Dendritic cell treated with granulocyte-macrophage colony-stimulating factor and Interleukin-4, amounts not matched to agents 40 ng/mL and 50 ng/mL, for 4 days (primary cell): ENCODE measurements at regions not wholly inside any gene's neighbourhood (a gene's known extent, or its start where the extent isn't known, plus 50 kb on each side); places are given as distances from the start of the nearest gene placed in this dataset.

Experiments used
- H3K27ac Mint-ChIP-seq: one replicate; pipeline ENCODE4 v1.8.0; 2022; ENCODE audit warnings: mild to moderate bottlenecking, mixed read lengths
- H3K27me3 Mint-ChIP-seq: one replicate; pipeline ENCODE4 v1.8.0; 2022; ENCODE audit warnings: mild to moderate bottlenecking, mixed read lengths
- H3K36me3 Mint-ChIP-seq: one replicate; pipeline ENCODE4 v1.8.0; 2022; ENCODE audit warnings: low read depth, mixed read lengths
- H3K4me1 Mint-ChIP-seq: one replicate; pipeline ENCODE4 v1.8.0; 2022; ENCODE audit warnings: low read depth, mixed read lengths
- H3K4me3 Mint-ChIP-seq: one replicate; pipeline ENCODE4 v1.8.0; 2022; ENCODE audit warnings: mild to moderate bottlenecking, moderate library complexity, mixed read lengths
- H3K9me3 Mint-ChIP-seq: one replicate; pipeline ENCODE4 v1.8.0; 2022; ENCODE audit warnings: mixed read lengths
- intact Hi-C: fragments of 100-400 bp; cut with micrococcal nuclease; formaldehyde crosslinking; loops from one replicate; pipeline ENCODE4 v1.15.0; 2022

GRCh38 chr6:104305206-104305605 is 554.5 kb downstream of the HACE1 start:
- Mint-ChIP-seq H3K4me1 (peaks cover 5% of the 10 kb centered on the region), H3K27ac (no peak overlapping the region), H3K9me3 (no peaks in the 10 kb centered on the region), H3K27me3 (no peaks in the 10 kb centered on the region), H3K4me3 (no peak overlapping the region), H3K36me3 (no peaks in the 10 kb centered on the region)
- intact Hi-C loops, result no loop called here

GRCh38 chr6:104301951-104302350 is 557.8 kb downstream of the HACE1 start:
- intact Hi-C loops, result no loop called here
- Mint-ChIP-seq H3K27ac (no peak overlapping the region), H3K9me3 (no peaks in the 10 kb centered on the region), H3K27me3 (no peaks in the 10 kb centered on the region), H3K4me1 (peaks cover 5% of the 10 kb centered on the region), H3K4me3 (no peak overlapping the region), H3K36me3 (no peaks in the 10 kb centered on the region)

GRCh38 chr6:104286641-104287040 is 573.1 kb downstream of the HACE1 start:
- Mint-ChIP-seq H3K27ac (no peak overlapping the region), H3K9me3 (no peaks in the 10 kb centered on the region), H3K36me3 (no peaks in the 10 kb centered on the region), H3K4me1 (no peaks in the 10 kb centered on the region), H3K4me3 (no peak overlapping the region), H3K27me3 (no peaks in the 10 kb centered on the region)
- intact Hi-C loops, result no loop called here

GRCh38 chr6:104284872-104285271 is 574.8 kb downstream of the HACE1 start:
- Mint-ChIP-seq H3K9me3 (no peaks in the 10 kb centered on the region), H3K4me3 (no peak overlapping the region), H3K27me3 (no peaks in the 10 kb centered on the region), H3K27ac (no peak overlapping the region), H3K36me3 (no peaks in the 10 kb centered on the region), H3K4me1 (no peaks in the 10 kb centered on the region)
- intact Hi-C loops, result no loop called here

- Mint-ChIP-seq H3K4me3 (no peak overlapping the region), H3K9me3 (no peaks in the 10 kb centered on the region), H3K4me1 (no peaks in the 10 kb centered on the region), H3K27me3 (no peaks in the 10 kb centered on the region), H3K27ac (no peak overlapping the region), H3K36me3 (no peaks in the 10 kb centered on the region)
- intact Hi-C loops, result no loop called here
These were observed 577.1 kb downstream of the HACE1 start for GRCh38 chr6:104282581-104282980.

GRCh38 chr6:104281370-104281769 is 578.3 kb downstream of the HACE1 start:
- no peaks in the 10 kb centered on the region for H3K36me3 Mint-ChIP-seq
- intact Hi-C loops, result no loop called here
- H3K9me3 Mint-ChIP-seq, result peaks cover 1% of the 10 kb centered on the region
- H3K4me1 Mint-ChIP-seq, result no peaks in the 10 kb centered on the region
- no peak overlapping the region for H3K27ac Mint-ChIP-seq
- no peaks in the 10 kb centered on the region for H3K27me3 Mint-ChIP-seq
- no peak overlapping the region for H3K4me3 Mint-ChIP-seq

GRCh38 chr6:104268389-104268788 is 591.3 kb downstream of the HACE1 start:
- no peaks in the 10 kb centered on the region for H3K36me3 Mint-ChIP-seq
- H3K9me3 Mint-ChIP-seq, result no peaks in the 10 kb centered on the region
- no peaks in the 10 kb centered on the region for H3K4me1 Mint-ChIP-seq
- intact Hi-C loops, result no loop called here
- H3K27me3 Mint-ChIP-seq, result no peaks in the 10 kb centered on the region
- H3K4me3 Mint-ChIP-seq, result no peak overlapping the region
- no peak overlapping the region for H3K27ac Mint-ChIP-seq

GRCh38 chr6:104266922-104267321 is 592.8 kb downstream of the HACE1 start:
- no peaks in the 10 kb centered on the region for H3K4me1 Mint-ChIP-seq
- intact Hi-C loops, result no loop called here
- no peaks in the 10 kb centered on the region for H3K9me3 Mint-ChIP-seq
- no peak overlapping the region for H3K4me3 Mint-ChIP-seq
- no peaks in the 10 kb centered on the region for H3K27me3 Mint-ChIP-seq
- no peaks in the 10 kb centered on the region for H3K36me3 Mint-ChIP-seq
- no peak overlapping the region for H3K27ac Mint-ChIP-seq

GRCh38 chr6:104256646-104257045 is 603.1 kb downstream of the HACE1 start:
- intact Hi-C loops, result no loop called here

GRCh38 chr6:104253236-104253635 is 606.5 kb downstream of the HACE1 start:
- no peak overlapping the region for H3K27ac Mint-ChIP-seq
- no peaks in the 10 kb centered on the region for H3K9me3 Mint-ChIP-seq
- H3K4me1 Mint-ChIP-seq, result no peaks in the 10 kb centered on the region
- intact Hi-C loops, result no loop called here
- no peaks in the 10 kb centered on the region for H3K27me3 Mint-ChIP-seq
- H3K4me3 Mint-ChIP-seq, result no peak overlapping the region
- H3K36me3 Mint-ChIP-seq, result no peaks in the 10 kb centered on the region

More at GRCh38 chr6:104256646-104257045, 603.1 kb downstream of the HACE1 start:
- H3K4me1 Mint-ChIP-seq, result no peaks in the 10 kb centered on the region
- no peaks in the 10 kb centered on the region for H3K9me3 Mint-ChIP-seq
- H3K27me3 Mint-ChIP-seq, result no peaks in the 10 kb centered on the region
- H3K27ac Mint-ChIP-seq, result no peak overlapping the region
- H3K4me3 Mint-ChIP-seq, result no peak overlapping the region
- no peaks in the 10 kb centered on the region for H3K36me3 Mint-ChIP-seq

- no peaks in the 10 kb centered on the region for H3K4me1 Mint-ChIP-seq
- no peak overlapping the region for H3K27ac Mint-ChIP-seq
These were observed 607.4 kb downstream of the HACE1 start for GRCh38 chr6:104252276-104252675.

GRCh38 chr6:104251651-104252050 is 608.1 kb downstream of the HACE1 start:
- Mint-ChIP-seq H3K27me3 (no peaks in the 10 kb centered on the region), H3K4me3 (no peak overlapping the region), H3K9me3 (no peaks in the 10 kb centered on the region), H3K4me1 (no peaks in the 10 kb centered on the region), H3K27ac (no peak overlapping the region), H3K36me3 (no peaks in the 10 kb centered on the region)
- intact Hi-C loops, result no loop called here

More at GRCh38 chr6:104252276-104252675, 607.4 kb downstream of the HACE1 start:
- intact Hi-C loops, result no loop called here
- no peaks in the 10 kb centered on the region for H3K27me3 Mint-ChIP-seq
- no peak overlapping the region for H3K4me3 Mint-ChIP-seq
- no peaks in the 10 kb centered on the region for H3K9me3 Mint-ChIP-seq
- H3K36me3 Mint-ChIP-seq, result no peaks in the 10 kb centered on the region

GRCh38 chr6:104240865-104241264 is 618.9 kb downstream of the HACE1 start:
- H3K27me3 Mint-ChIP-seq, result no peaks in the 10 kb centered on the region
- H3K36me3 Mint-ChIP-seq, result no peaks in the 10 kb centered on the region
- no peaks in the 10 kb centered on the region for H3K9me3 Mint-ChIP-seq
- no peaks in the 10 kb centered on the region for H3K4me1 Mint-ChIP-seq
- no peak overlapping the region for H3K27ac Mint-ChIP-seq
- intact Hi-C loops, result no loop called here
- H3K4me3 Mint-ChIP-seq, result no peak overlapping the region

GRCh38 chr6:104239971-104240370 is 619.7 kb downstream of the HACE1 start:
- Mint-ChIP-seq H3K9me3 (no peaks in the 10 kb centered on the region), H3K4me1 (no peaks in the 10 kb centered on the region)
- intact Hi-C loops, result no loop called here

GRCh38 chr6:104229057-104229456 is 630.7 kb downstream of the HACE1 start:
- H3K36me3 Mint-ChIP-seq, result no peaks in the 10 kb centered on the region
- intact Hi-C loops, result no loop called here
- H3K27me3 Mint-ChIP-seq, result no peaks in the 10 kb centered on the region
- H3K27ac Mint-ChIP-seq, result no peak overlapping the region
- H3K4me1 Mint-ChIP-seq, result no peaks in the 10 kb centered on the region
- H3K9me3 Mint-ChIP-seq, result no peaks in the 10 kb centered on the region
- no peak overlapping the region for H3K4me3 Mint-ChIP-seq

More at GRCh38 chr6:104239971-104240370, 619.7 kb downstream of the HACE1 start:
- Mint-ChIP-seq H3K27ac (no peak overlapping the region), H3K27me3 (no peaks in the 10 kb centered on the region), H3K36me3 (no peaks in the 10 kb centered on the region), H3K4me3 (no peak overlapping the region)
